ENCODE measurements at regions not wholly inside any gene's neighbourhood (a gene's known extent, or its start where the extent isn't known, plus 50 kb on each side); places are given as distances from the start of the nearest gene placed in this dataset.

GRCh38 chr16:86448306-86448890 lies 61.9 kb upstream of the FOXF1 start:
- Mint-ChIP-seq H3K4me1 (no peaks in the 10 kb centered on the region), H3K9me3 (no peaks in the 10 kb centered on the region), H3K4me3 (no peak overlapping the region), H3K27me3 (peaks cover 14% of the 10 kb centered on the region), H3K36me3 (no peaks in the 10 kb centered on the region), H3K27ac (no peak overlapping the region)
- no peak for DNase-seq (ENCODE audit: low spot score in 2 of 2)
- no peak for ATAC-seq (ENCODE audit: low read depth)

- no peaks in the 10 kb centered on the region for H3K36me3 Mint-ChIP-seq
These were observed 60.8 kb upstream of the FOXF1 start for GRCh38 chr16:86449446-86450095.

GRCh38 chr16:86450691-86451090 lies 59.6 kb upstream of the FOXF1 start:
- no peaks in the 10 kb centered on the region for H3K9me3 Mint-ChIP-seq
- ATAC-seq (ENCODE audit: low read depth) (no peak), DNase-seq (ENCODE audit: low spot score in 2 of 2) (no peak)
- H3K36me3 Mint-ChIP-seq, result no peaks in the 10 kb centered on the region
- H3K27me3 Mint-ChIP-seq, result peaks cover 16% of the 10 kb centered on the region
- H3K4me3 Mint-ChIP-seq, result no peak overlapping the region
- no peak overlapping the region for H3K27ac Mint-ChIP-seq
- no peaks in the 10 kb centered on the region for H3K4me1 Mint-ChIP-seq

More at GRCh38 chr16:86449446-86450095, 60.8 kb upstream of the FOXF1 start:
- no peak overlapping the region for H3K4me3 Mint-ChIP-seq
- H3K9me3 Mint-ChIP-seq, result no peaks in the 10 kb centered on the region
- H3K27me3 Mint-ChIP-seq, result peaks cover 16% of the 10 kb centered on the region
- no peak for ATAC-seq (ENCODE audit: low read depth)
- DNase-seq (ENCODE audit: low spot score in 2 of 2), result no peak
- no peak overlapping the region for H3K27ac Mint-ChIP-seq
- no peaks in the 10 kb centered on the region for H3K4me1 Mint-ChIP-seq

GRCh38 chr16:86452451-86452850 lies 57.9 kb upstream of the FOXF1 start:
- H3K27me3 Mint-ChIP-seq, result peaks cover 20% of the 10 kb centered on the region
- no peaks in the 10 kb centered on the region for H3K9me3 Mint-ChIP-seq
- H3K36me3 Mint-ChIP-seq, result no peaks in the 10 kb centered on the region
- H3K4me1 Mint-ChIP-seq, result no peaks in the 10 kb centered on the region
- ATAC-seq (ENCODE audit: low read depth) (no peak), DNase-seq (ENCODE audit: low spot score in 2 of 2) (no peak)
- H3K27ac Mint-ChIP-seq, result no peak overlapping the region
- H3K4me3 Mint-ChIP-seq, result no peak overlapping the region

GRCh38 chr16:86455116-86455515 lies 55.2 kb upstream of the FOXF1 start:
- no peak for ATAC-seq (ENCODE audit: low read depth)
- Mint-ChIP-seq H3K4me3 (no peak overlapping the region), H3K9me3 (no peaks in the 10 kb centered on the region), H3K4me1 (no peaks in the 10 kb centered on the region), H3K36me3 (no peaks in the 10 kb centered on the region), H3K27ac (no peak overlapping the region), H3K27me3 (peaks cover 28% of the 10 kb centered on the region)
- DNase-seq (ENCODE audit: low spot score in 2 of 2), result no peak

- Mint-ChIP-seq H3K9me3 (no peaks in the 10 kb centered on the region), H3K27me3 (peaks cover 26% of the 10 kb centered on the region), H3K4me3 (no peak overlapping the region), H3K36me3 (no peaks in the 10 kb centered on the region), H3K4me1 (no peaks in the 10 kb centered on the region), H3K27ac (no peak overlapping the region)
- no peak for ATAC-seq (ENCODE audit: low read depth)
- DNase-seq (ENCODE audit: low spot score in 2 of 2), result no peak
These were observed 54.7 kb upstream of the FOXF1 start for GRCh38 chr16:86455640-86456039.

- H3K27ac Mint-ChIP-seq, result no peak overlapping the region
- H3K27me3 Mint-ChIP-seq, result peaks cover 22% of the 10 kb centered on the region
These were observed 52.7 kb upstream of the FOXF1 start for GRCh38 chr16:86457501-86458148.

GRCh38 chr16:86458149-86458777 lies 52.1 kb upstream of the FOXF1 start:
- Mint-ChIP-seq H3K4me3 (no peak overlapping the region), H3K27me3 (peaks cover 21% of the 10 kb centered on the region), H3K36me3 (no peaks in the 10 kb centered on the region), H3K27ac (no peak overlapping the region), H3K4me1 (no peaks in the 10 kb centered on the region), H3K9me3 (peaks cover 2% of the 10 kb centered on the region)
- DNase-seq (ENCODE audit: low spot score in 2 of 2) (no peak), ATAC-seq (ENCODE audit: low read depth) (no peak)

More at GRCh38 chr16:86457501-86458148, 52.7 kb upstream of the FOXF1 start:
- DNase-seq (ENCODE audit: low spot score in 2 of 2), result no peak
- Mint-ChIP-seq H3K36me3 (no peaks in the 10 kb centered on the region), H3K9me3 (peaks cover 2% of the 10 kb centered on the region), H3K4me1 (no peaks in the 10 kb centered on the region), H3K4me3 (no peak overlapping the region)
- no peak for ATAC-seq (ENCODE audit: low read depth)

GRCh38 chr16:86459266-86459665 lies 51.1 kb upstream of the FOXF1 start:
- ATAC-seq (ENCODE audit: low read depth) (no peak), DNase-seq (ENCODE audit: low spot score in 2 of 2) (no peak)
- no peak overlapping the region for H3K27ac Mint-ChIP-seq
- peaks cover 17% of the 10 kb centered on the region for H3K27me3 Mint-ChIP-seq
- H3K4me3 Mint-ChIP-seq, result no peak overlapping the region
- no peaks in the 10 kb centered on the region for H3K36me3 Mint-ChIP-seq
- peaks cover 6% of the 10 kb centered on the region for H3K9me3 Mint-ChIP-seq
- H3K4me1 Mint-ChIP-seq, result peaks cover 2% of the 10 kb centered on the region

All from memory B cell (primary cell).